Occipital lobe (tissue), 1 donor: ENCODE measurements at regions not wholly inside any gene's neighbourhood (a gene's known extent, or its start where the extent isn't known, plus 50 kb on each side); places are given as distances from the start of the nearest gene placed in this dataset.
"Not testable (repeated sequence)": the region's sequence is repeated elsewhere in the genome, so short reads cannot be mapped to it uniquely, and the experiment has no call there.

Source experiments
- DNase-seq: peaks from one replicate; lab custom pipeline; 2025; lab: John Stamatoyannopoulos, UW

DNA sequence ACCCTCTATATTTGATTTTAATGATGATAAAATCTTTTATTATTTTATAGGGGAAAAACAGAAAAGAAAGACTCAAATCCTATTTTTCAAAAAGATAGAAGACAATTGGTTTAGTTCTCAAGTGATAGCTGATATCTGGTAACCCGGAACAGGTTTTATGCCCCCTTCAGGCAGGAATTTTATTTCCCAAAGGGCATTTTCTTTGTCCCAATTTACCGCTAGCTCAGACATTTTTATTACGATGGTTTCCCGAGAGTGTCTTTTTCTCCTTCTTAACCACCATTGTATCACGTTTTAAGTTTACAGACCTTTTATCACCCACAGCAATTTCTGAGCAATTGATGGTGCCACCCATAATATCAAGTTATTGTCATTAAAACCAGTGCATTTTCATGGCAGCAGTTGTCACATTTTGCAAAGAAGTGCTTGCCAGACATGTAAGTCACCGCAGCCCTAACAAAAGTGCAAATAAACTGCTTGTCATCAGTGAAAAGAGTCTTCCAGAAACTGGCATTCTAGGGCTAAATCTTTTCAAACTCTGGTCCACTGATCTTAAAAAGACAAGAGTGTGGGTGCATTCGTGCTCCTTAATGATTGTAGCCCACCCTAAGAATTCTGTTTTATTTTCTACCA is 204.8 kb upstream of the VCX start:
- DNase-seq, result no peak

- no peak for DNase-seq
Observed at GRCh38 chrX:7637066-7637465, 205.9 kb upstream of the VCX start.

- DNase-seq, result no peak
Observed at GRCh38 chrX:7635604-7636003, 207.4 kb upstream of the VCX start.

DNA sequence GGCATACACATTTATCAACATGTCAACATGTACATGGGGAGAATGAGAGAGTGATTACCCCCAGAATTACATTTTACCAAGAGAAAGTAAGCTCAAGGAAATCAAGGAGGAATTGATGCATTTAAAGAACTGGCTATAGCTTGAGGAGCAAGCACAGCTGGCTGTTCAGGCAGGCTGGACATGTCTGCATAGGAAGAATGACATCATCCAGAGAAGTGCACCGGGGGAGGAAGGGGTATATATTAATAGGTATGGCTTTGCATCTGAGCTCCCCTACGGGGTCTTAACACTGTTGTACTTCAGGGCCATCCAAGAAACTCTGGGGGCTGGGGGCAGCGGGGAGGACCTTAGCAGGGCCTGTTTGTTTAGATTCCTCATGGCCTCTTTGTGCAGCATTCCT is 222.4 kb upstream of the VCX start:
- DNase-seq, result no peak

DNA sequence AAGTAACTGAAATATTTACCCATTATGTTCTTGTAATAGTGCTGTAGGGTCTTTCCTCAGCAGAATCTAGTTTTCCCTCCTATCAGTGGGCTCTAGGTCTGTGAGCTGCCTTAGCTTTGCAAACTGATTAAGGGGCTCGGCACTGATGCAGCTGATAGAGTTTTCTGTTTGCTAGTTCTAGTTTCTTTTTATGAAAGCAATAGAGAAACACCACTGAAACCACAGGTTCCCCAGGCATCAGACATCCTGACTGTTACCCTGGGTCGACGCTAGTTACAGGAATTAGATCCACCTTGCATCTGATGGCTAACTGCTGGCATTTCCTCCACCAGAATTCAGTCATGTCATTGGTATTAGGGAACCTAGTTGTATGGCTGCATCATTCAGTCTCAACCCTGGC is 225.0 kb upstream of the VCX start:
- no peak for DNase-seq

- DNase-seq, result no peak
Observed at GRCh38 chrX:7614616-7615015, 228.4 kb upstream of the VCX start.

GRCh38 chrX:7608625-7609024 is 234.3 kb upstream of the VCX start:
- DNase-seq, result not testable (repeated sequence)

- no peak for DNase-seq
Observed at GRCh38 chrX:7606039-7606652, 236.8 kb upstream of the VCX start.

DNA sequence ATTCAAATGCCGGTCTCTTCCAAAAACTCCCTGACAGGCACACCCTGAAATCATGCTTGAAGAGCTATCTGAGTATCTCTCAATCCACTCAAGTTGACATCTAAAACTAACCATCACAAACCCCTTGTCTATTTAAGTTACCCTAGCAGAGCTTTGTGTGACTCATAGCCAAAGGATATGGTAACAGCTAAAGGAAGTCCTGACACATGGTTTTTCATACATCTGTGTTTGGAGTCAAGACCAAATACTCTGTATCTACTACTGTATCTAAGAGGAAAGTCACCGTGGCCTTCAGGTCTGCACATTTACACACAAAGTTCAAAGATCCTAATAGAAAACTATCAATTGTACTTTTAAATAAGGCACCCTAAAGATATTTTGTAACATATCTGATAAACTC is 239.6 kb upstream of the VCX start:
- no peak for DNase-seq

DNA sequence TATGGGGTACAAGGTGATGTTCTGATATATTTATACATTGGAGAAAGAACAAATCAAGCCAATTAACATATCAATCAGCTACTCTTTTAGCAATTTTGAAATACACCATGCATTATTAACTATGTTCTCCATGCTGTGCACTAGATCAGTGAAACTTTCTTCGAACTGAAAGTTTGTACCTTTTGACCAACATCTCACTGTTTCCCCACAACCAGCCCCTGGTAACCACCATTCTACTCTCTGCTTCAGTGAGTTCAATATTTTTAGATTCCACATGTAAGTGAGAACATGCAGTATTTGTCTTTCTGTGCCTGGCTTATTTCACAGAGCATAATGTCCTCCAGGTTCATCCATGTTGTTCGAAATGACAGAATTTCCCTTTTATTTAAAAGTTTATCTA is 246.1 kb upstream of the VCX start:
- DNase-seq, result no peak

DNA sequence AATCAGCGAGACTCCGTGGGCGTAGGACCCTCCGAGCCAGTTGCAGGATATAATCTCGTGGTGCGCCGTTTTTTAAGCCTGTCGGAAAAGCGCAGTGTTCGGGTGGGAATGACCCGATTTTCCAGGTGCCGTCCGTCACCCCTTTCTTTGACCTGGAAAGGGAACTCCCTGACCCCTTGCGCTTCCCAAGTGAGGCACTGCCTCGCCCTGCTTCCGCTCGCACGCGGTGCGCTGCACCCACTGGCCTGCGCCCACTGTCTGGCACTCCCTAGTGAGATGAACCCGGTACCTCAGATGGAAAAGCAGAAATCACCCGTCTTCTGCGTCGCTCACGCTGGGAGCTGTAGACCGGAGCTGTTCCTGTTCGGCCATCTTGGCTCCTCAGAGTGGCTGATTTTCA is 249.6 kb upstream of the VCX start:
- DNase-seq, result not testable (repeated sequence)

DNA sequence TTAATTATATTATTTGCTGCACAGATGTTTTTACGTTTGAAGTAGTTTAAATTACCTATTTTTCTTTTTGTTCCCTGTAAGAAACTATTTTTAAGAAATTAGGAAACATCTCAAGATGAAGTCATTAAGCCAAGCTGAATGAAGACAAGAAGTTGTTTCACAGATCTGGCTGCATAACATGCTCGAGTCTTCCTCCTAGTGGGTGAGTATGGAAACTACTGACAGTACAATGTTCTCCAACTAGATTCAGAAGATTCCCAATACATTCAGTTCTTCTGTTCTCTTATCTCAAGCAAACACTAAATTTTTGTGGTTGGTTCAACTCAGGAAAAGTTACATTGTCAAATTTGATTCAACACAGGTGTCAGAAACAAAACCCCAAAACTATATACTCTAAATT is 256.8 kb upstream of the VCX start:
- no peak for DNase-seq

DNA sequence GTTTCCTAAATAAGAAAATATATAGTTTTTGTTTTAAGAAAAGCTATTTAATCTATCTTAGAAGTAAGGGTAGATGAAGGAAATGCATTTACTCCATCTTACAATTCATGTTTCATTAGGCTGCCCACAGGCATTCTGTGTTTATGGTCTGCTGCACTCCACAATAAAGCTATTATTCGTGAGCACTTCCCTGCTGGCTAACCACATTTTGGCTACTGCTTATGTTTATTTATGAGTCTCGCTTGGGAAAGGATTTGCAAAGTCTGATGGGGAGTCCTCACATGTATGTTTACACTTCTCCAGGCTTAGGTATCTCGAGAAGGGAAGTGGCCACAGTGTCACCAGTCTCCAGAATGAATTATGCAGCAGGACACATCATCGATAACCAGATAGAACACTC is 260.8 kb upstream of the VCX start:
- no peak for DNase-seq

GRCh38 chrX:7580127-7580526 is 262.8 kb upstream of the VCX start:
- no peak for DNase-seq

- DNase-seq, result no peak
Observed at GRCh38 chrX:7574325-7574724, 268.6 kb upstream of the VCX start.

DNA sequence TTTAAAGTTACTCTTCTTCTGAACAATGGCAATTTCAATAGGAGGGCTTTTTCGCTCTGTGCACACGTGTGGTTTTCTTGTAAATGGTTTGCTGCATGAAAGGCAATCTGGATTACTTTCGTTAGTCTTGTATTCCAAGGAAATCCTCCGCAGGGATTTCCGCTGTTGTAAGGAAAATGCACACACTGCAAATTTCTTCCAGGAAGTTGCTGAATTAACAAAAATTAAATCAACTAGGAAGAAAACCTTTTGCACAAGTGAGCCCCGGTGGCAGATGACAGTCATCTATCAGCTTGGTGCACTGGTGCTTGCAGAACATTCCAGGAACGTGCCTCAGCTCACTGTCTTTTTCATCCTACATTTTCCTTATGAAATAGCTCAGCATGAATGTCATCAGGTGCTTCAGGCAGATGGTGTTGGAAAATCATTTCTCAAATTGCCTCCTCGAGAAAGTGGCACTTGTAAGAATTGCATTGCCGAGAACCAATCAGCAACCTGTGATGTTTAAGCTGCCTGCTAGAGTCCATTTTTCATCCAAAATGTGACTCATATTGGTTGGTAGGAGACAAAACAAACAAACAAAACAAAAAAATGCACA is 272.4 kb upstream of the VCX start:
- DNase-seq, result no peak

- DNase-seq, result no peak
Observed at GRCh38 chrX:7568597-7568996, 274.4 kb upstream of the VCX start.

DNA sequence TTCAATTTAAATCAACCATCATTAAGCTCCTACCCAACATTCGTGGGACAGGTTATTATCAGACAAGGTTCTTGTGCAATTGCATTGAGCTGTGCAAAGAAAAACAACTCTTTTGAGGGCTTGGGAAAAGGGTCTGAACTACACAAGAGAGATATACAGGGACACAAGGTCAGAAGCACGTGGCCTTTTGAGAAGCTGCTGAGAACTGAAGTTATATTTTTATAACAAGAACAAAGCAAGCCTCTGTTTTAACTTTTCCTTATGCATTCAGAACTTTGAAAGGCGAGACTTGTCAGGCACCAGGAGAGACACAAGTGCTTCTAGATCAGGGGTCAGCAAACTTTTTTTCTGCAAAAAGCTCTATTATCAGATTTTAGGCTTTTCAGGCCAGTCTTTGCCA is 274.8 kb upstream of the VCX start:
- no peak for DNase-seq

- no peak for DNase-seq
Observed at GRCh38 chrX:7552760-7553159, 290.2 kb upstream of the VCX start.

DNA sequence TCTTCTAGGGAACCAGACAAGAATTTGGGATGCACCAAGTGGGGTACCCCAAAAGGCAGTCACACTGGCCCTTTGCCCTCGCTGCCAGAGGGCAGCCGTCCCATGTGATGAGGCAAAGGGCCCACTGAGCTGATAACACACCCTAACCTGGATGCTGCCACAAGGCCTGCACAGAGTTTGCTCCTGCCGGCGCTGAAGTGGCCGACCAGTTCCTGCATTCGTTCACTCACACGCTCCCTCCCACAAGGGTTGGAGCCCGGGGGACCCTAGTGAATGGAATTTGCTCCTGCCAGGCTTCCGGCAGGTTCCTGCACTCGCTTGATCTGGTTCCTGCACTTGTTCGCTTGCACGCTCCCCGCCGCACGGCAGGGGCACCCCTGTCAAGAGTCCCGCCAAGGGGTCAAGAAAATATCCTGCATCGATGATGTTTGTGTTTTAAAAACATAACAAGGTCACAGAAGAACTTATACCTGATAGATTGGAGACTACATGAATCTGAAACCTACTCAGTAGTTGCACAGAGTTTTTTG is 296.4 kb upstream of the VCX start:
- DNase-seq, result no peak

DNA sequence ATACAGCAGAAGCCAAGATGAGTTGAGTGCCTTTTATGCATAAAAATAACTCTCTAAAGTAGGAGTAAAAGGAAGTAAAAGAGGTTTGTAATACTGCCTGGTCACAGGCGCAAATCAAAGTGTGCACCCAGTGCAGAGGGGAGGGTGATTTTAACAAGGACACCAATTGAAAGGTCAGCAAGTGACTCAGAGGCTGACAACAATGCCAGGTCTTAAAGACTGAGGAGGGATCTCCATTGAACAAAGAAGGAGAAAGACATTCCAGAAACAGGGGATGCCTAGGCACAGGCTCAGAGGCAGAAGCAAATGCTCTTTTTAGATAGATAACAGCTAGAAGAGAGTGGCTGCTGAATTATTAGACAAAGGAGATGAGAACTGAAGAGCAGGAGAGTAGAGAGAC is 297.4 kb upstream of the VCX start:
- DNase-seq, result no peak

DNA sequence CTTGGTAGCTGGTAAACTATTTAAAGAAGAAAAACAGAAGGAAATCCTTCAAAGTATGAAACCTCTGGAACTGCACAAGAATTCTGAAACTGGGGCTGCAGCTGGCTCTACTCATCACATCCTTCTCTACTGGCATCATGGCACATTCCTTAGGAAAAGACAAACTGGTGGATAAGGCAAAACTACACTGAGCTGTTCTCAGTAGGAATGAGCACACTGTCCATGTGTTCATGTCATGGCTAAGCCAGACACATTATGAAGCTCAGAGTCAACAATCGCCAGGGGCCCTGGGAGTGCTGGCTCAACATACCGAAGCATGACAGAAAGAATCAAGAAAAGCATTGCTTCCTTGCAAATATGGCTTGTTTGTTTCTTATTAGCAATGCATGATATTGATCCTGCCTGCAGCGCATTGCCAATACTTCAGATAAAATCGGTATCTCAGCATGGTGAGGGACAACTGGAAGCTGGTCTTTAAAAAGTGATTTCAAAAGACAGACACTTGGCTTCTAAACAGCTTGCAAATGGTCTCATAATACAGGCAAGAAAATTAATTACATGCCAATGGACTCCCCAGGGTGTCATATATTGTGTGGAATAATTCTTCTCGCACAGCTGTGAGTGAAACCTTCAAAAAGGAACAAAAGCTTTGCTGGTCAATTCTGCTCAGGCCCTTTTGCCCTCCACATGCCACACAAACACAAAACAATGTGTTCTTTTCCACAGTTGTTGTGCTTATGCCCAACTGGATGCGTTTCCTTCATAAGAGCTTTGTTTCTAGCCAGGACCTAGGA is 300.2 kb upstream of the VCX start:
- DNase-seq, result no peak
